Activated T-cell treated with anti-CD3 and anti-CD28 coated beads, Interleukin-2, amount 50 U/mL, for 4 hours (primary cell): ENCODE measurements at regions not wholly inside any gene's neighbourhood (a gene's known extent, or its start where the extent isn't known, plus 50 kb on each side); places are given as distances from the start of the nearest gene placed in this dataset.

Experiments
- ATAC-seq, 2 donors: fragments of 200-7000 bp; cut with Tn5 transposase; one replicate each; pipeline ENCODE4 v1.10.0; 2021
- DNase-seq: peaks from one replicate; pipeline ENCODE4 v3.0.0-alpha.2; 2020
- H3K27me3 Mint-ChIP-seq: one replicate; pipeline ENCODE4 v1.8.0; 2021; ENCODE audit warnings: low read depth, mixed read lengths
- H3K36me3 Mint-ChIP-seq: one replicate; pipeline ENCODE4 v1.8.0; 2022; ENCODE audit warnings: mixed read lengths; ENCODE audit not compliant: insufficient read depth
- H3K4me1 Mint-ChIP-seq: one replicate; pipeline ENCODE4 v1.8.0; 2021; ENCODE audit warnings: low read depth, mixed read lengths
- H3K4me3 Mint-ChIP-seq: one replicate; pipeline ENCODE4 v1.8.0; 2021; ENCODE audit warnings: mild to moderate bottlenecking, moderate library complexity, mixed read lengths
- H3K9me3 Mint-ChIP-seq: one replicate; pipeline ENCODE4 v1.8.0; 2021; ENCODE audit warnings: mixed read lengths

DNA sequence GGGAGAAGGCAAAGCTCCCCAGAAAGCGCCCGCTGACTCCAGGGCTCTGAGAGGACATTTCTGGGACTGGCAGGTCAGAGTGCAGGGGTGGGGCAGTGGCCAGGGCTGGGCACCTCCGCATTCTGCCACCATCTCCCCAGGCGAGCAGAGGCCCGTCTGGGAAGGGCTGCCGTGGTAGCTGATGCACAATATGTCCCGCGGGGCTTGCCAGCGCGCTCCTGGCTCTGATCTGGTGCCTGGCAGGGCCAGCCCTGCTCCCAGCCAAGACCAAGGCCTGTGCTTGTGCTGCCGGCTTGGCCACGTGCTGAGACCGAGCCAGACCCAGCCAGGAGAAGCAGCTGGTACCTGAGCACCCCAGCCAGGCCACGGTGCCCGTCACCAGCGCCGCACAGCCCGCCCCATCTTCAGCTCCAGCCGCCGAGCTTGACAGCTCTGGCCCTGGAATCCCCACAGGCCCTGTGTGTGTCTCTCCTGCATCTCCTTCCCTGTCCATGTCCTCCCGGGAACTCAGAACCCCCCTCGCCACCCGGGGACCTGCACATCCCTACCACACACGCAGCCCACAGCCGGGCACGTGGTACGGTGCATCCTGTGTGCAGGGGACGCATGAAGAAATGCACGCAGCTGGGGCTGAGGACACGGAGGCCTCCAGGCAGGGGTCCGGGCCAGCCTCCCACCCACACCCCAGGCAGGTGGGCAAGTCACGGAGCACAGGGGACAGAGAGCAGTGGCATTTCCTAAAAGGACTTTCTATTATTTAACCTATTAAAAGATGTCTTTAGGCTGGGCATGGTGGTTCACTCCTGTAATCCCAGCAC lies 68.6 kb upstream of the C14orf180 start:
- no peak overlapping the region for H3K4me3 Mint-ChIP-seq
- DNase-seq: no peak
- no peak for ATAC-seq
- no peaks in the 10 kb centered on the region for H3K36me3 Mint-ChIP-seq
- H3K4me1 Mint-ChIP-seq: no peaks in the 10 kb centered on the region
- peaks cover 8% of the 10 kb centered on the region for H3K27me3 Mint-ChIP-seq
- H3K9me3 Mint-ChIP-seq: no peaks in the 10 kb centered on the region

GRCh38 chr14:104512061-104512460 lies 67.5 kb upstream of the C14orf180 start:
- Mint-ChIP-seq H3K36me3 (no peaks in the 10 kb centered on the region), H3K9me3 (peaks cover 6% of the 10 kb centered on the region), H3K4me1 (no peaks in the 10 kb centered on the region), H3K4me3 (no peak overlapping the region), H3K27me3 (peaks cover 8% of the 10 kb centered on the region)
- ATAC-seq: no peak
- DNase-seq: no peak

DNA sequence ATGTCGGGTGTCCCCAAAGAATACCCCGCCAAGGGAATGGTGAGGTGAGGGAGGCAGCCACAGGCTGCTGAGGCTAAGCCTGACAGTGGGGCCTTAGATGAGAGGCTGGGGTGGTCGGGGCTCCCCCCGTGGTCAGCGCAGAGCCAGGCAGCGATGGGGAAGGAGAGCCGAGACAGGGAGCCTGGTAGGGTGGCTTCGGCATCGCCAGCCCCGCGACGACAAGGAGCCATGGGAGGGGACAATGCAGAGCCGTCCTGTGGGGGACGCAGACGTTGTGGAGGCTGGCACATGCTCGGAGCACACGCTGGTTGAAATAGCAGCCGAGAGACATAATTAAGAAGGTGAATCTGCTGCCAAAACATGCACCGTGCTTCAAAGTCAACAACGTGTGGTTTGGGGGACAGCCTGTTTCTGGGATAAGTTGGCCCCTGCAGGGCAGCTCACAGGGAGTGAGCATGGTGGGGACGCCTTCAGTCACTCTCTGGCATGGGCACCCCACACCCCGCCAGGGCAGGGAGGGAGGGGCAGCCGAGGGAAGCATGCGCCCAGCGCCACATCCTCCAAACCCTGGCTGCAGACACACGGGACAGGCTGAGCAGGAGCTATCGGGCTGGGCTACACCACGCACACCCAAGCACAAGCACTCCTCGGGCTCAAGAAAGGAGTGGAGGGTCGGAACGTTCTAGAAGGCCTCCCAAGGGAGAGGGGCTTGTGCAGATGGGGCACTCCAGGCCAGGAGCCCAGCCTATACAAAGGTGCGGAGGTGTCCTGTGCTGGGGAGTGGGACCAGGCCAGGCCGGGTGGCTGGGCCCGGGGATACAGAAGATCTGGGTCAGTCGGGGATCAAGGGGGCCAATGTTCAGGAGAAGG lies 66.6 kb upstream of the C14orf180 start:
- Mint-ChIP-seq H3K4me1 (no peaks in the 10 kb centered on the region), H3K4me3 (no peak overlapping the region), H3K27me3 (peaks cover 4% of the 10 kb centered on the region), H3K36me3 (no peaks in the 10 kb centered on the region), H3K9me3 (peaks cover 9% of the 10 kb centered on the region)
- ATAC-seq (no peak), DNase-seq (no peak)

DNA sequence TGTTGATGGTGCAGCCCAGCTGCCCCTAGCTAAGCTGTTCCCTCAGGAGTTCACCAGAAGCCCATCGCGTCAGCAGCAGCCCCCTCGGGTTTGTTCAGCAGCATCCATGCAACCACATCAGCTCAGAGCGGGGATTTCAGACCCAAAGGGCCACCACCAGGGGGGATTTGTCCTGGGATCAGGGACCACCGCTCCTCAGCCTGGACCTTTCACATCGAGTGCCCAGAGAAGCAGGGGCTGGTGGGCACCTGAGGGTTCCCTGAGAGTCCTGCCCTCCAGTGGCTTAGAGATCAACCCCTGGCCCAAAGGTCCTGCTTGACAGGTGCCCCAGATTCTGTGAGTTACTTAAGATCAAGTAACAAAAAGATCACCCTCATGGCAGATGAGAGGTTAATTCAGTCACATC lies 65.9 kb upstream of the C14orf180 start:
- DNase-seq: no peak
- peaks cover 9% of the 10 kb centered on the region for H3K9me3 Mint-ChIP-seq
- peaks cover 5% of the 10 kb centered on the region for H3K27me3 Mint-ChIP-seq
- ATAC-seq: no peak
- no peaks in the 10 kb centered on the region for H3K4me1 Mint-ChIP-seq
- H3K36me3 Mint-ChIP-seq: no peaks in the 10 kb centered on the region
- no peak overlapping the region for H3K4me3 Mint-ChIP-seq

DNA sequence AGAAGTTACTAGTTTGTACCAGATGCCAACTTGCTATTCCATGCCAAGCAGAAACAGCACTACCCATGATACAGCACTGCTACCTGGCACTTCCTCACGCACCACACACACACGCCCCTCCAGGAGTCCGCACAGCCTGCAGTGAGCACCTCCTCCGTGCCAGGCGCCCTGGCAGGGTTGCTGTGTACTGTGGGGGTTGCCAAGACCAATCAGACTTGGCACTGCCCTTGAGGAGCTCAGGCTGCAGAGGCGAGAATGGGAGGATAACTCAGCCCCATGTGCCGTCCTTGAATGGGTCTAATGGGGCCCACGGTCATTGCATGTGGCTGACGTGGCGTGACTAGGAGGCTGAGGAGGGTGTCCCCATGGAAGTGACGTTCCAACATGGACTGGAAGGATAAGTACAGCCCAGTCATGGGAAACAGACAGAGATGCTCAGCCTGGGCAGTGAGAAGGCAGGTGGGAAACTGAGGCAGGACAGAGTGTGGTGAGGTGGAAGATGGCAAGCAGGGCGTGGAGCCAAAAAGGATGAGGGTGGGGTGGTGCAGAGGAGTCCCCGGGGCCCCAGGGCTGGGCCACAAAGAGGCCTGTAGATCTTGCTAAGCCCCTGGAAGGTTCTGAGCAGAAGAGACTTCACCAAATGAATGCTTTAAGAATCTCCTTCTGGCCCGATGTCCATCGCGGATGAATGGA lies 65.3 kb upstream of the C14orf180 start:
- Mint-ChIP-seq H3K36me3 (no peaks in the 10 kb centered on the region), H3K27me3 (peaks cover 5% of the 10 kb centered on the region), H3K4me3 (no peak overlapping the region), H3K9me3 (peaks cover 9% of the 10 kb centered on the region), H3K4me1 (no peaks in the 10 kb centered on the region)
- DNase-seq (no peak), ATAC-seq (no peak)

DNA sequence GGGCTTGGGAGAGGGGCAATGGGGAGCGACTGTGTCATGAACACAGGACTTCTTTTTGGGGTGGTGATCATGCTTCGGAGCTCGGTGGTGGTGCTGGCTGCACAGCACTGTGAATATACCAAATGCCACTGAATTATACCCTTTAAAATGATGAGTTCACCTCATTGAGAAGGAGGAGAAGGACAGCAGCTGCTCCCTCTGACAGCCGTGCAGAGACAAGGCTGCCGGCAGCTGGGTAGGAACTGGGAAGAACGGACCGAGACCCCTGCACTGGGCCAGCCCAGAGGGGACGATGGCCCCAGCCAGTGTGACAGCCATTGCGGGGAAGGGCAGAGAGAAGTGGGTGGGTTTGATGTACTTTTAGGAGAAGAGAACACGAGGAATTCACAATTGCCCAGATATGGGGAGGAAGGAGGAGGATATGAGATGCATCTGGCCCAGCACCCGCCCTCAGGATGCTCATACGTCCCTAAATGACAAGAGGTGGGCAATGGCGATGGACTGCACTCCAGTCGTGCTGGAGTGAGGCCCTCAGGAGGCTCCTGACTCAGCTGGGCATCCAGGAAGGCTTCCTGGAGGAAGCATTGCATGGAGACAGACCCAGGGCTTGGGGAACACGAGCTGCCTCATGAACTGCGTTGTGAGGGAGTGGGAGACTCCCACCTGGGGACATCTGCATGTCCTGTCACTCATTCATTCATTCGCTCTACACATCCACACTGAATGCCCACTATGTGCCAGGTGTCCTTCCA lies 64.3 kb upstream of the C14orf180 start:
- peaks cover 5% of the 10 kb centered on the region for H3K27me3 Mint-ChIP-seq
- ATAC-seq (no peak), DNase-seq (no peak)
- H3K36me3 Mint-ChIP-seq: no peaks in the 10 kb centered on the region
- H3K9me3 Mint-ChIP-seq: peaks cover 9% of the 10 kb centered on the region
- H3K4me3 Mint-ChIP-seq: no peak overlapping the region
- H3K4me1 Mint-ChIP-seq: no peaks in the 10 kb centered on the region

GRCh38 chr14:104515811-104516780 lies 63.5 kb upstream of the C14orf180 start:
- H3K36me3 Mint-ChIP-seq: no peaks in the 10 kb centered on the region
- H3K9me3 Mint-ChIP-seq: peaks cover 9% of the 10 kb centered on the region
- no peak overlapping the region for H3K4me3 Mint-ChIP-seq
- DNase-seq (no peak), ATAC-seq (no peak)
- peaks cover 5% of the 10 kb centered on the region for H3K27me3 Mint-ChIP-seq
- no peaks in the 10 kb centered on the region for H3K4me1 Mint-ChIP-seq

GRCh38 chr14:104516906-104517305 lies 62.7 kb upstream of the C14orf180 start:
- Mint-ChIP-seq H3K36me3 (no peaks in the 10 kb centered on the region), H3K27me3 (peaks cover 5% of the 10 kb centered on the region), H3K4me3 (no peak overlapping the region), H3K4me1 (no peaks in the 10 kb centered on the region), H3K9me3 (peaks cover 9% of the 10 kb centered on the region)
- ATAC-seq (no peak), DNase-seq (no peak)

DNA sequence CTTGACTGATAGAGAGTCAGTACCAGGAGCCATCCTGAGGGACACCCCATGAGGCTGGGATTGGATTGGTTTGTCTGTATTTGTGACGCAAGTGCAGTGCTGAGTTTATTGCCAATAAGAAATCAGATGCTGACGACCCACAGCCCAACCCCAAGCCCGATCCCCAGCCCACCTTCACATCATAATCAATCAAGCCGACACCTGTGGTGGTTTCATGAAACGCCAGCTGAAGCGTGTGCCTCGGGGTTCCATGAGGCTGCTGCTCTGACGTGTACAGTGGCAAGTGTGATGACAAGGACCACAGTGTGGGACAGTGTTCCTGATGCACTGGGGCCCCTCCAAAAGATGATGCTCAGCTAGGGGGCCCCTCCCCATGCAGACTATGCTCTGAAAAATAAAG lies 62.1 kb upstream of the C14orf180 start:
- Mint-ChIP-seq H3K36me3 (no peaks in the 10 kb centered on the region), H3K4me3 (no peak overlapping the region), H3K9me3 (peaks cover 9% of the 10 kb centered on the region), H3K4me1 (no peaks in the 10 kb centered on the region), H3K27me3 (peaks cover 5% of the 10 kb centered on the region)
- DNase-seq (no peak), ATAC-seq (no peak)

GRCh38 chr14:104517867-104518266 lies 61.7 kb upstream of the C14orf180 start:
- Mint-ChIP-seq H3K36me3 (no peaks in the 10 kb centered on the region), H3K4me3 (no peak overlapping the region)

DNA sequence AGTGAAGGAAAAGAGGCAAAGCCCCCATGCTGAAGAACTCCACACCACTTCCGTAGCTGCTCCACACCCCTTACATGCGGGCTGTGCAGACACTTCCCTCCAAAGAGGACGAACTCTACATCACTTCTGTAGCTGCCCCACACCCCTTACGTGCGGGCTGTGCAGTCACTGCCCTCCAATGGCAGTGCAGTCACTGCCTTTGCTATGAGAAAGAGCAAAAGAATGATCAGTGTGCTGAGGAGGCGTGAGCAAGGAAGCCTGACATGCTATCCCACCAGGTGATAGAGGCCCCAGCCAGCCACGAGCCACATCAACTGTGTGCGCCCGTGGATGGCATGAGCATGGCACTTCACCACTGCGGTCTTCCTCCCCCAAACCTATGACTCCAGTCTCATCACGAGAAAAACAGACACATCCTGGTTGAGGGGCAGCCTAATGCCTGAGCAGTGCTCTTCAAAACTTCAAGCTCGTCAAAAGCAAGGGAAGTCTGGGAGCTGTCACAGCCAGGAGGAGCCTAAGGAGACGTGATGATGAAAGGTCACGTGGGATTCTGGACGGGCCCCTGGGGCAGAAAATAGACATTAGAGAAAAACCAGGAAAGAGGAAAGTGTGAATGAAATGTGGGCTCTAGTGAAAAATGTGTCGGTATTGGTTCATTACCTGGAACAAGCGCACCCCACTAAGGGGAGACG lies 60.8 kb upstream of the C14orf180 start:
- DNase-seq: no peak
- H3K36me3 Mint-ChIP-seq: no peaks in the 10 kb centered on the region
- H3K4me1 Mint-ChIP-seq: no peaks in the 10 kb centered on the region
- no peak for ATAC-seq
- no peak overlapping the region for H3K4me3 Mint-ChIP-seq
- H3K27me3 Mint-ChIP-seq: peaks cover 5% of the 10 kb centered on the region
- peaks cover 9% of the 10 kb centered on the region for H3K9me3 Mint-ChIP-seq

More at GRCh38 chr14:104517867-104518266, 61.7 kb upstream of the C14orf180 start:
- no peak for DNase-seq
- no peak for ATAC-seq
- H3K27me3 Mint-ChIP-seq: peaks cover 5% of the 10 kb centered on the region
- no peaks in the 10 kb centered on the region for H3K4me1 Mint-ChIP-seq
- peaks cover 9% of the 10 kb centered on the region for H3K9me3 Mint-ChIP-seq

DNA sequence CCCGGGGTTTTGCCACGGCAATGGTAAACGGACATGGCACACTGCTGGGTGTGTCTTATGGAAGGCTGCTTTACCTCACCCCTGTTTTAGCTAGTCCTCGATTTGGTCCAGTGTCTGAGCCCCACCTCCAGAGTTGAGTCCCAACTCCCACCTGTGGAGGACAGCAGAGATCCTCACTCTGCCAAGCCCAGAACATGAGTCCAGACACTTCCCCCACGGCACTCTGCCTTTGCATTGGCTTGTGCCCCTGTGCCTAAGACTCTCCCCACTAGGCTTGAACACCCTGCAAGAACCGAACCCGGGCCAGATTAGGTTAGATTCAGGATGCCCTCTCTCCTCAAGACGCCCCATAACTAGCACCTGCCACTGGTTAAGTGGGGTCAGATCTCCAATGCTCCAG lies 59.8 kb upstream of the C14orf180 start:
- H3K36me3 Mint-ChIP-seq: no peaks in the 10 kb centered on the region
- ATAC-seq (no peak), DNase-seq (no peak)
- no peaks in the 10 kb centered on the region for H3K4me1 Mint-ChIP-seq
- peaks cover 9% of the 10 kb centered on the region for H3K9me3 Mint-ChIP-seq
- peaks cover 3% of the 10 kb centered on the region for H3K27me3 Mint-ChIP-seq
- no peak overlapping the region for H3K4me3 Mint-ChIP-seq
